BLaER1 (cell line): ENCODE measurements at regions not wholly inside any gene's neighbourhood (a gene's known extent, or its start where the extent isn't known, plus 50 kb on each side); places are given as distances from the start of the nearest gene placed in this dataset.

ENCODE experiments used
- H3K27ac ChIP-seq: shearing (Covaris generic); formaldehyde crosslinking; 2 replicates; pipeline ENCODE4 v1.8.1; 2022
- H3K27me3 ChIP-seq: shearing (Covaris generic); formaldehyde crosslinking; 2 replicates; pipeline ENCODE4 v1.8.1; 2022
- H3K36me3 ChIP-seq: shearing (Covaris generic); formaldehyde crosslinking; 2 replicates; pipeline ENCODE4 v1.8.1; 2022
- H3K4me1 ChIP-seq: shearing (Covaris generic); formaldehyde crosslinking; 2 replicates; pipeline ENCODE4 v1.8.1; 2022
- H3K4me2 ChIP-seq: shearing (Covaris generic); formaldehyde crosslinking; 2 replicates; pipeline ENCODE4 v1.8.1; 2022
- H3K4me3 ChIP-seq: shearing (Covaris generic); formaldehyde crosslinking; 2 replicates; pipeline ENCODE4 v1.8.1; 2022
- H3K9ac ChIP-seq: shearing (Covaris generic); formaldehyde crosslinking; 2 replicates; pipeline ENCODE4 v1.8.1; 2022
- H3K9me3 ChIP-seq: shearing (Covaris generic); formaldehyde crosslinking; 2 replicates; pipeline ENCODE4 v1.8.1; 2022
- H4K20me1 ChIP-seq: shearing (Covaris generic); formaldehyde crosslinking; 2 replicates; pipeline ENCODE4 v1.8.1; 2022
- Cebpa-rat ChIP-seq: shearing (Covaris generic); IDR thresholded peaks from 2 replicates; pipeline ENCODE4 v1.8.1; 2022

DNA sequence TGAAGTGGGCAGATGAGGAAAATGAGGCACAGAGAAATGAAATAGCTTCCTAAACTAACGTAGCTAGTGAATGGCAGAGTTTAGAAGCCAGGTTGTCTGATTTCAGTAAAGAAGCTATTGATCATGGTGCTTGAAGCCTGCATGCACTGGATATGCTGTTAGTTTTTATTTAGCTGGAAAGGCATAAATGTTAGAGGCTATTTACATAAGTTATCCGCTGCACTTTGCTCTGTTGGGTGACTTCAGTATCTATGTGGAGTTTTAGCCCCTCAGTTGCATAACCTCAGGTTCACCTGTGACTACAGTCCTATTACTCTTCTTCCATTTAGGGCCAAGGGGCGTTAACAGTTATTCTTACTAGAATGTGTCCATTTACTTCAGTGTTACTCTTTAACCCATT lies 522.4 kb upstream of the RPS6KA3 start:
- Histone ChIP-seq H3K4me2 (no peak overlapping the region), H3K4me3 (no peak overlapping the region), H3K27ac (no peak overlapping the region), H3K9ac (no peak overlapping the region), H4K20me1 (no peaks in the 10 kb centered on the region), H3K9me3 (no peaks in the 10 kb centered on the region), H3K36me3 (no peaks in the 10 kb centered on the region), H3K4me1 (no peaks in the 10 kb centered on the region), H3K27me3 (no peaks in the 10 kb centered on the region)
- no peak for TF ChIP-seq Cebpa-rat

DNA sequence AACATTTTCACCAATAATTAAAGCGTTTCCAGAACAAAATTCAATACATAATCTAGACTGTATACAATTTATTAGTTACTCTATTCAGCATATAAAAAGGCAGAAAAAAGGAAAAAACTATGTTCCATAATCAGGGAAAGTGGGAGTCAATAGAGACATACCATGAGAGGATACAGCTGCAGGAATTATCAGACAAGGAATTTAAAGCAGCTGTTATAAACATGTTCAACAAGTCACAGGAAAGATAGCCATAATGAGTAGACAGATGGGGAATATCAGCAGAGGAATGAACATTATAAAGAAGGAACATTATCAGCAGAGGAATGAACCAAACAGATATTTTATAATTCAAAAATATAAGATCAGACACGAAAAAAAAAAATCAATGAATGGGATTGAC lies 500.6 kb upstream of the RPS6KA3 start:
- no peaks in the 10 kb centered on the region for H3K36me3 ChIP-seq
- no peak overlapping the region for H3K27ac ChIP-seq
- no peaks in the 10 kb centered on the region for H3K4me1 ChIP-seq
- H3K9me3 ChIP-seq = peaks cover 9% of the 10 kb centered on the region; the same call in 1 of the 2 replicates
- H4K20me1 ChIP-seq = no peaks in the 10 kb centered on the region
- no peak overlapping the region for H3K4me2 ChIP-seq
- no peak for TF ChIP-seq Cebpa-rat
- no peak overlapping the region for H3K9ac ChIP-seq
- H3K4me3 ChIP-seq = no peak overlapping the region
- H3K27me3 ChIP-seq = no peaks in the 10 kb centered on the region

GRCh38 chrX:20756585-20756984 lies 489.9 kb upstream of the RPS6KA3 start:
- H3K4me1 ChIP-seq = no peaks in the 10 kb centered on the region
- no peak overlapping the region for H3K9ac ChIP-seq
- no peaks in the 10 kb centered on the region for H3K9me3 ChIP-seq
- H3K27ac ChIP-seq = no peak overlapping the region
- no peak overlapping the region for H3K4me3 ChIP-seq
- no peaks in the 10 kb centered on the region; the same call in 1 of the 2 replicates for H3K27me3 ChIP-seq
- TF ChIP-seq Cebpa-rat = no peak
- no peaks in the 10 kb centered on the region for H3K36me3 ChIP-seq
- H4K20me1 ChIP-seq = no peaks in the 10 kb centered on the region
- H3K4me2 ChIP-seq = no peak overlapping the region

- no peak overlapping the region for H3K4me3 ChIP-seq
- H3K4me2 ChIP-seq = no peak overlapping the region
Observed at GRCh38 chrX:20753076-20753475, 486.4 kb upstream of the RPS6KA3 start.

DNA sequence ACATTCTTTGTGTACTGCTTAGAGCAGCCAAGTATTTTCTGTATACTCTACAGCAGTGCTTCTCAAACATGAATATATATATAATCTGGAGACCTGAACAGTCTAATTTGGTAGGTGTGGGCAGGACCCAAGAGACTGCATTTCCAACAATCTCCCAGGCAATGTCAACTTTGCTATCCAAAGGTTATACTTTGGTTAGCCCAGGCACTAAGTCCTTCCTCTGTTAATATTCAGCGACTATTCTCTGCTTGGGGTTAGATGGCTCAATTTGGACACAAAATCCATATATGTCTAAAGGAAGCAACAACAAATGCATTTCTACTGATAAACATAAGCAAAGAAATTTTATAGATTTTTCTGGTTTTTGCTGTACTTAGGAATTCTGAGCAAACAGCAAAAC lies 480.0 kb upstream of the RPS6KA3 start:
- no peaks in the 10 kb centered on the region for H3K9me3 ChIP-seq
- no peak overlapping the region for H3K9ac ChIP-seq
- no peaks in the 10 kb centered on the region for H4K20me1 ChIP-seq
- H3K4me1 ChIP-seq = no peaks in the 10 kb centered on the region
- H3K4me2 ChIP-seq = no peak overlapping the region
- TF ChIP-seq Cebpa-rat = no peak
- no peaks in the 10 kb centered on the region for H3K36me3 ChIP-seq
- no peak overlapping the region for H3K4me3 ChIP-seq
- no peaks in the 10 kb centered on the region for H3K27me3 ChIP-seq
- H3K27ac ChIP-seq = no peak overlapping the region

More at GRCh38 chrX:20753076-20753475, 486.4 kb upstream of the RPS6KA3 start:
- no peak for TF ChIP-seq Cebpa-rat
- Histone ChIP-seq H3K4me1 (no peaks in the 10 kb centered on the region), H3K27ac (no peak overlapping the region), H3K9me3 (no peaks in the 10 kb centered on the region), H4K20me1 (no peaks in the 10 kb centered on the region), H3K27me3 (no peaks in the 10 kb centered on the region; the same call in 1 of the 2 replicates), H3K36me3 (no peaks in the 10 kb centered on the region), H3K9ac (no peak overlapping the region)

DNA sequence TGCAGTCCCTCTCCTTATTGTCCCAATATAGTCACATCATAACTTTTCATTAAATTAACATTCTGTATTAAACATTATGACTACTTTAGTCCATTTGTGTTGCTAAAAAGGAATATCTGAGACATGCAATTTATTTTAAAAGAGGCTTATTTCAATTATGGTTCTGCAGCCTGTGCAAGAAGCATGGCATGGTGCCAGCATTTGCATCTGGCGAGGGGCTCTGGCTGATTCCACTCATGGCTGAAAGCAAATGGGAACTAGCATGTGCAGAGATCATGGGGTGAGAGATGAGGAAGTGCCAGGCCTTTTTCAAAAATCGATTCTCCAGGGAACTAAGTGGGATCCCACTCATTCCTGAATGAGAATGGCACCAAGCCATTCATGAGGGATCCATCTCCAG lies 476.3 kb upstream of the RPS6KA3 start:
- TF ChIP-seq Cebpa-rat = no peak
- Histone ChIP-seq H3K4me3 (no peak overlapping the region), H3K9me3 (no peaks in the 10 kb centered on the region), H3K36me3 (no peaks in the 10 kb centered on the region), H3K27ac (no peak overlapping the region), H4K20me1 (no peaks in the 10 kb centered on the region), H3K27me3 (no peaks in the 10 kb centered on the region), H3K4me2 (no peak overlapping the region), H3K9ac (no peak overlapping the region), H3K4me1 (no peaks in the 10 kb centered on the region)

GRCh38 chrX:20742106-20742505 lies 475.4 kb upstream of the RPS6KA3 start:
- no peak overlapping the region for H3K9ac ChIP-seq
- H4K20me1 ChIP-seq = no peaks in the 10 kb centered on the region
- H3K27ac ChIP-seq = no peak overlapping the region
- no peaks in the 10 kb centered on the region for H3K36me3 ChIP-seq
- no peaks in the 10 kb centered on the region for H3K9me3 ChIP-seq
- TF ChIP-seq Cebpa-rat = no peak
- H3K4me2 ChIP-seq = no peak overlapping the region
- no peak overlapping the region for H3K4me3 ChIP-seq
- H3K4me1 ChIP-seq = no peaks in the 10 kb centered on the region
- H3K27me3 ChIP-seq = no peaks in the 10 kb centered on the region

DNA sequence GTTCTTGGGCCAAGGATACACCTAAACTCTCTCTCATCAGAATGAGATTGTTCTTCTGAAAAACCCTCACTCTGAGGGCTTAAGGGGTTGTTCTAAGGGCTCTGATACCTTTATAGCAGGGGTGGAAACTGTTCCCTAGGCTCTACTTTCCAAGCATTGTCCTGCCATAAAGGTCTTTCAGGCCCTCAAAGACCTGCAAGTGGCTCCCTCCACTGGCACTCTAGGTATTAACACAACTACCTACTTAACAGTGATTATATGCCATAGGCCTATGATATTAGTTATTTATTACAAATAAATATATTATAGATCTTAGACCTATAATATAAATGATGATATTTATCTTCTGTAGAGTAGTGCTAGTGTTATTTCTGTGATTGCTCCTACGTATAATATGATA lies 473.7 kb upstream of the RPS6KA3 start:
- no peak for TF ChIP-seq Cebpa-rat
- H3K27ac ChIP-seq = no peak overlapping the region
- no peak overlapping the region for H3K4me2 ChIP-seq
- no peaks in the 10 kb centered on the region for H4K20me1 ChIP-seq
- no peaks in the 10 kb centered on the region for H3K27me3 ChIP-seq
- no peaks in the 10 kb centered on the region for H3K4me1 ChIP-seq
- H3K9ac ChIP-seq = no peak overlapping the region
- H3K9me3 ChIP-seq = no peaks in the 10 kb centered on the region
- no peak overlapping the region for H3K4me3 ChIP-seq
- H3K36me3 ChIP-seq = no peaks in the 10 kb centered on the region

DNA sequence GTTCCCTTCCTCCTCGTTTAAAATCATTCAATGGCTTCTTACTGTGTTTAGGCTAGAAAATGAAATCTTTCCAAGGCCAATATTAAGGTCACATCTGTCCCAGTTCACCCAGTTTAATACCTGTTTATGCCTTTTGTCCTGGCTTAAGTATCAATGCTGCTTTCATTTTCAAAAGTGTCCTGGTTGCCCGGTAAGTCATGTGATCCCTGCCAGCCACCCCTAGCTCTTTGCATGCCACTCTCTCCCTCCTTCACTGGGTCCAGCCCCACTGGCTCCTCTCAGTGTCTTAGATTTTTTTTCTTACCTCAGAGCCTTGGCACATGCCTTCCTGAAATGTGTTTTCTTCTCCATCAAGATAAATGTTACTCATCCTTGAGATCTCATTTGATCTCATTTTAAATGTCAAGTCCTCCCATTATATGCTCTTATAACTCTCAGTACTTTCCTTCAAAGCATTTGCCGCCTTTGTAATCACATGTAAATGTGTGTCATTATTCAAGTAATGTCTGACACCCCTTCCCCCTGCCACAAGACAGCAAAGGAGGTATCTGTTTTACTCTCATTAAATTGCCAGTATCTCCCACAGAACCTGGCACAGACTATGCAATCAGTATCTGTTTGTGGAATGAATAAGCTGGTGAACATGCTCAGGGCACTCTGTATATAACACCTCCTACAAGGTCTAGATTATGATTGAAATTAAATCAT lies 472.5 kb upstream of the RPS6KA3 start:
- no peaks in the 10 kb centered on the region for H3K36me3 ChIP-seq
- H3K9me3 ChIP-seq = no peaks in the 10 kb centered on the region
- no peak for TF ChIP-seq Cebpa-rat
- H3K4me3 ChIP-seq = no peak overlapping the region
- no peak overlapping the region for H3K4me2 ChIP-seq
- no peaks in the 10 kb centered on the region for H3K27me3 ChIP-seq
- H3K4me1 ChIP-seq = no peaks in the 10 kb centered on the region
- no peak overlapping the region for H3K27ac ChIP-seq
- no peak overlapping the region for H3K9ac ChIP-seq
- no peaks in the 10 kb centered on the region for H4K20me1 ChIP-seq

DNA sequence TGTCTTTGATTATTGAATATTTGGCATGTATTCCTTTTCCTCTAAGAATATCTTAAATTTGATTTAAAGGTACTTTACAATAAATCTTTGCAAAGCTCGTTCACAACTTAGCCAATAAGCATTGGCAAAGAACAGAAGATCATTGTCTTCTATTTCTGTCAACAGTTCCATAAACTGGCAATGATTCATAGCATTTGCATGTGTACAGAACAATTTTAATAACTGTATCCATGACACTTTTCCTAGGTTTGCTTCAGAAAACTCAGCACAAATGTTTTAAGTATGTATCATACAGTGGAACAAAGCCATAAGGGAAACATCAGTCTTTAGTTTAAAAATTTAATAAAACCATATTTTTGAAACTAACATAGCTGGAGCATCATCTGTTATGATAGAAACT lies 462.7 kb upstream of the RPS6KA3 start:
- Histone ChIP-seq H3K9me3 (no peaks in the 10 kb centered on the region), H3K36me3 (no peaks in the 10 kb centered on the region), H4K20me1 (no peaks in the 10 kb centered on the region), H3K4me3 (no peak overlapping the region), H3K4me1 (no peaks in the 10 kb centered on the region), H3K9ac (no peak overlapping the region), H3K27me3 (no peaks in the 10 kb centered on the region), H3K4me2 (no peak overlapping the region), H3K27ac (no peak overlapping the region)
- TF ChIP-seq Cebpa-rat = no peak

DNA sequence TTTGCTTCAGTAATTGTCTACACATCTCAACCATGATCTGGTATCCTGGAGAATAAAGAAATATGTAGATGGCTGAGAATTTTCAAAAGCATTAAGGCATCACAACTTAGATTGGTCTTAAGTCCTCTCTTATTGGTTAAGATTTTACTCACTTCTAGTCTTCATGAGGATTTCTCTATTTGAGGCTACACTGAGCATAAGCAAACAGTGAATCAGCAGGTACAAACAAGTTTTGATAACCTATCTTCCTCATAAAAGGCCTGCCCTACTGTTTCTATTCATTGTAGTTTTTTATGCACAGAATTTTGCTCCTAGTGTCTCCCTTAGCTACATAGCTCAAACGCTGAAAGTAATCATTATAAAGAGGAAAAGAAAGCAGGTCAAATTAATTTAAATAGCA lies 460.7 kb upstream of the RPS6KA3 start:
- no peaks in the 10 kb centered on the region for H3K9me3 ChIP-seq
- no peaks in the 10 kb centered on the region for H3K36me3 ChIP-seq
- no peaks in the 10 kb centered on the region for H3K4me1 ChIP-seq
- no peak overlapping the region for H3K4me2 ChIP-seq
- no peak for TF ChIP-seq Cebpa-rat
- H3K27ac ChIP-seq = no peak overlapping the region
- no peak overlapping the region for H3K4me3 ChIP-seq
- no peaks in the 10 kb centered on the region for H3K27me3 ChIP-seq
- H4K20me1 ChIP-seq = no peaks in the 10 kb centered on the region
- H3K9ac ChIP-seq = no peak overlapping the region
